Body of pancreas (tissue), 4 donors: ENCODE measurements at regions not wholly inside any gene's neighbourhood (a gene's known extent, or its start where the extent isn't known, plus 50 kb on each side); places are given as distances from the start of the nearest gene placed in this dataset.

ENCODE experiments used
- ATAC-seq: fragments of 150-250 bp; one replicate; pipeline ENCODE4 v1.9.1; 2016
- DNase-seq, 4 donors: peaks; one replicate each; pipeline ENCODE4 v3.0.0-alpha.2; 2019
- H3K27ac ChIP-seq, 4 donors: fragments of 200-600 bp; sonication (generic); 1 replicate in 3 of 4; 2 replicates in 1 of 4; pipeline versions ENCODE4 v1.5.1 to v1.6.1; 2016 to 2019; ENCODE audit warnings: mild to moderate bottlenecking in 1 of 4, mixed read lengths in 1 of 4, moderate library complexity in 1 of 4
- H3K27me3 ChIP-seq, 2 donors: fragments of 200-600 bp; sonication (generic); one replicate each; pipeline ENCODE4 v1.6.0; 2016; ENCODE audit warnings: mild to moderate bottlenecking in 1 of 2
- H3K36me3 ChIP-seq, 2 donors: fragments of 200-600 bp; sonication (generic); replicated peaks in 1 of 2; 2 replicates each; pipeline ENCODE4 v1.5.1; 2016; ENCODE audit warnings: low read depth in 2 of 2; ENCODE audit not compliant: insufficient read depth in 1 of 2
- H3K4me1 ChIP-seq: fragments of 200-600 bp; sonication (generic); one replicate; pipeline ENCODE4 v1.6.0; 2016
- H3K4me3 ChIP-seq, 2 donors: fragments of 200-600 bp; sonication (generic); 1 replicate in 1 of 2; 2 replicates in 1 of 2; pipeline ENCODE4 v1.5.1; 2016 to 2019
- H3K9me3 ChIP-seq, 3 donors: fragments of 200-600 bp; sonication (generic); 1 replicate in 2 of 3; 2 replicates in 1 of 3; pipeline ENCODE4 v1.5.1; 2016
- CTCF ChIP-seq, 7 experiments: fragments of 450-650 bp in 4 of 7; fragments of 200-600 bp in 3 of 7; sonication (generic) in 3 of 7; IDR thresholded peaks; one replicate each; pipeline ENCODE4 v1.5.1; 2016 to 2019; ENCODE audit warnings: antibody characterized with exemption in 7 of 7
- POLR2A ChIP-seq, 3 donors: fragments of 450-650 bp; IDR thresholded peaks; one replicate each; pipeline ENCODE4 v1.6.1; 2016; ENCODE audit warnings: antibody characterized with exemption in 3 of 3, mild to moderate bottlenecking in 2 of 3
- WGBS, 2 donors: methylation state at CpG; one replicate each; pipeline ENCODE4 v1.1.5; 2017; 5-methylcytosine and 5-hydroxymethylcytosine counted together
- intact Hi-C: fragments of 100-400 bp; cut with DNase I; formaldehyde crosslinking; loops from one replicate; pipeline ENCODE4 v1.15.1; 2023

GRCh38 chr1:68975212-68975933 lies 478.5 kb upstream of the DEPDC1 start:
- no peak overlapping the region for H3K27ac ChIP-seq
- ATAC-seq = no peak
- no peak for DNase-seq

GRCh38 chr1:68976916-68977610 lies 480.2 kb upstream of the DEPDC1 start:
- TF ChIP-seq CTCF (IDR thresholded peaks at IDR 0.05) (no peak), POLR2A (IDR thresholded peaks at IDR 0.05) (no peak)
- ATAC-seq (no peak), DNase-seq (no peak)
- Histone ChIP-seq H3K9me3 (no peaks in the 10 kb centered on the region), H3K27ac (no peak overlapping the region), H3K4me1 (no peaks in the 10 kb centered on the region), H3K4me3 (no peak overlapping the region), H3K27me3 (no peaks in the 10 kb centered on the region), H3K36me3 (no peaks in the 10 kb centered on the region)
- 78 to 80% methylated on average over 4 of the region's 4 CpGs for WGBS, 2 donors
- intact Hi-C loops = no loop called here

More at GRCh38 chr1:68975212-68975933, 478.5 kb upstream of the DEPDC1 start:
- 40 to 55% methylated on average over 4 of the region's 4 CpGs for WGBS, 2 donors
- TF ChIP-seq POLR2A (IDR thresholded peaks at IDR 0.05) (no peak), CTCF (IDR thresholded peaks at IDR 0.05) (no peak)
- Histone ChIP-seq H3K4me1 (no peaks in the 10 kb centered on the region), H3K4me3 (no peak overlapping the region), H3K27me3 (no peaks in the 10 kb centered on the region), H3K36me3 (no peaks in the 10 kb centered on the region), H3K9me3 (no peaks in the 10 kb centered on the region)
- intact Hi-C loops = no loop called here

- Histone ChIP-seq H3K27ac (no peak overlapping the region), H3K36me3 (no peaks in the 10 kb centered on the region), H3K27me3 (no peaks in the 10 kb centered on the region), H3K9me3 (no peaks in the 10 kb centered on the region), H3K4me1 (no peaks in the 10 kb centered on the region), H3K4me3 (no peak overlapping the region)
- DNase-seq (no peak), ATAC-seq (no peak)
- intact Hi-C loops = no loop called here
- TF ChIP-seq CTCF (IDR thresholded peaks at IDR 0.05) (no peak), POLR2A (IDR thresholded peaks at IDR 0.05) (no peak)
- 75 to 83% methylated on average over 1 of the region's 1 CpG for WGBS, 2 donors
Observed at GRCh38 chr1:68979891-68980290, 483.0 kb upstream of the DEPDC1 start.

GRCh38 chr1:68984289-68984688 lies 487.4 kb upstream of the DEPDC1 start:
- DNase-seq = no peak
- H3K36me3 ChIP-seq = no peaks in the 10 kb centered on the region
- no peaks in the 10 kb centered on the region for H3K4me1 ChIP-seq
- H3K27ac ChIP-seq = no peak overlapping the region
- TF ChIP-seq CTCF (IDR thresholded peaks at IDR 0.05) = no peak
- no peak for TF ChIP-seq POLR2A (IDR thresholded peaks at IDR 0.05)
- H3K27me3 ChIP-seq = no peaks in the 10 kb centered on the region
- no peaks in the 10 kb centered on the region for H3K9me3 ChIP-seq
- WGBS, 2 donors = 64 to 86% methylated on average over 2 of the region's 2 CpGs
- intact Hi-C loops = no loop called here
- H3K4me3 ChIP-seq = no peak overlapping the region
- no peak for ATAC-seq
